ENCODE measurements at regions not wholly inside any gene's neighbourhood (a gene's known extent, or its start where the extent isn't known, plus 50 kb on each side); places are given as distances from the start of the nearest gene placed in this dataset.

DNA sequence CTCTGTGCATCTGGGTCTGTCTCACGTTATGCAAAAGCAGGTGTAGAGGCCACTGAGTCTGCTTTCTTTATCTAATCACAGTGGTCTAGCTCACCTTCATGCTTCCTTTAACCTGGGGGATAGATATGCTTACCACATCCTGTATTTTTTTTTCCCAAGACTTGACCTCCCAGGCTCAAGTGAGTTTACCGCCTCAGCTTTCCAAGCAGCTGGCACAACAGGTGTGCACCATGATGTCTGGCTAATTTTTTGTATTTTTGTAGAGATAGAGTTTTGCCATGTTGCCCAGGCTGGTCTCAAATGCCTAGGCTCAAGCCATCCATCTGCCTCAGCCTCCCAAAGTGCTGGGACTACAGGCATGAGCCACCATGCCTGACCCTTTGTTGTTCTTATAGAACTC is 236.0 kb downstream of the ATP23 start:
- no peak for DNase-seq
- no peaks in the 10 kb centered on the region for H3K27me3 ChIP-seq (replicated peaks; ENCODE audit: control insufficient read depth, insufficient read depth, low read length)
- Mint-ChIP-seq H3K4me3 (ENCODE audit: unreplicated experiment) (no peak overlapping the region), H3K27ac (ENCODE audit: unreplicated experiment) (no peak overlapping the region), H3K4me1 (ENCODE audit: low read depth, unreplicated experiment) (no peaks in the 10 kb centered on the region), H3K9me3 (ENCODE audit: unreplicated experiment) (no peaks in the 10 kb centered on the region), H3K27me3 (ENCODE audit: insufficient read depth, unreplicated experiment) (no peaks in the 10 kb centered on the region), H3K36me3 (ENCODE audit: insufficient read depth, unreplicated experiment) (no peaks in the 10 kb centered on the region)
- no TSS peak for BruUV-seq (replicated peaks)
- H3K36me3 ChIP-seq (ENCODE audit: control insufficient read depth, insufficient read depth, low read length) = no peaks in the 10 kb centered on the region
- no peak for TF ChIP-seq CTCF (IDR thresholded peaks at IDR 0.05; ENCODE audit: insufficient read depth in 1 of 2, low read depth in 1 of 2, low read length in 1 of 2, severe bottlenecking in 1 of 2, unreplicated experiment in 1 of 2)
- no peaks in the 10 kb centered on the region for H3K9me3 ChIP-seq
- no peak overlapping the region for H3K4me3 ChIP-seq (ENCODE audit: low read depth, low read length)
- intact Hi-C loops (cut with micrococcal nuclease; ENCODE audit: unreplicated experiment) = loop anchor here (2.0 to 10.0 kb wide), 2 partner anchors 193 to 973 kb away; no protein-coding TSS in a partner anchor
- POLR2A ChIA-PET = no interaction called here
- CTCF ChIA-PET = no interaction called here
- H3K4me1 ChIP-seq = no peaks in the 10 kb centered on the region

DNA sequence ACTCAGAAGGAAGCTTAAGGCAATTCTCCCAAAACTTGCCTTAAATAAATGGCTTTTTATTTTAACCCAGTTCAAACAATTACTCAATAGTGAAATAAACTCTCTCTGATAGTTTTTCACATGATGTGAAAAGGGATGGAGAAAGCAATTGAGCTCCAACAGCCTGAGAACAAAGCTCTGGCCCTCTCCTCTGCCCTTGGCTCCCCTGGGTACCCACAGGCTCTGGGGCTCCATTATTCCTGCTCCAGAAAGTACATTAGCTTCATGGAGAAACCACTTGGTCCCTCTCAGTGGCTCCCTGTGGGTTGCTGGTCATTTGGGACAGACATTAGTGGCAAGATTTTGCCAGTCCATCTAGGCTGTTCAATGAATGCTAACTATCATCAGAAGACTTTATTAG is 242.8 kb downstream of the ATP23 start:
- BruUV-seq (replicated peaks) = no TSS peak

GRCh38 chr12:58186401-58186800 is 245.0 kb downstream of the ATP23 start:
- Histone ChIP-seq H3K36me3 (ENCODE audit: control insufficient read depth, insufficient read depth, low read length) (no peaks in the 10 kb centered on the region), H3K4me1 (no peaks in the 10 kb centered on the region), H3K4me3 (ENCODE audit: low read depth, low read length) (no peak overlapping the region), H3K27me3 (replicated peaks; ENCODE audit: control insufficient read depth, insufficient read depth, low read length) (no peaks in the 10 kb centered on the region), H3K9me3 (no peaks in the 10 kb centered on the region)
- ChIA-PET CTCF (no interaction called here), POLR2A (no interaction called here)
- Mint-ChIP-seq H3K27me3 (ENCODE audit: insufficient read depth, unreplicated experiment) (no peaks in the 10 kb centered on the region), H3K9me3 (ENCODE audit: unreplicated experiment) (peaks cover under 1% of the 10 kb centered on the region), H3K4me1 (ENCODE audit: low read depth, unreplicated experiment) (no peaks in the 10 kb centered on the region), H3K27ac (ENCODE audit: unreplicated experiment) (no peak overlapping the region), H3K36me3 (ENCODE audit: insufficient read depth, unreplicated experiment) (no peaks in the 10 kb centered on the region), H3K4me3 (ENCODE audit: unreplicated experiment) (no peak overlapping the region)
- DNase-seq = no peak
- TF ChIP-seq CTCF (IDR thresholded peaks at IDR 0.05; ENCODE audit: insufficient read depth in 1 of 2, low read depth in 1 of 2, low read length in 1 of 2, severe bottlenecking in 1 of 2, unreplicated experiment in 1 of 2) = no peak
- intact Hi-C loops (cut with micrococcal nuclease; ENCODE audit: unreplicated experiment) = no loop called here
- BruUV-seq (replicated peaks) = no TSS peak

More for the DNA sequence above, 242.8 kb downstream of the ATP23 start:
- H3K9me3 ChIP-seq = no peaks in the 10 kb centered on the region
- H3K4me1 ChIP-seq = no peaks in the 10 kb centered on the region
- no peaks in the 10 kb centered on the region for H3K27me3 ChIP-seq (replicated peaks; ENCODE audit: control insufficient read depth, insufficient read depth, low read length)
- no peak overlapping the region for H3K4me3 Mint-ChIP-seq (ENCODE audit: unreplicated experiment)
- no peaks in the 10 kb centered on the region for H3K4me1 Mint-ChIP-seq (ENCODE audit: low read depth, unreplicated experiment)
- H3K27ac Mint-ChIP-seq (ENCODE audit: unreplicated experiment) = no peak overlapping the region
- DNase-seq = no peak
- no peak for TF ChIP-seq CTCF (IDR thresholded peaks at IDR 0.05; ENCODE audit: insufficient read depth in 1 of 2, low read depth in 1 of 2, low read length in 1 of 2, severe bottlenecking in 1 of 2, unreplicated experiment in 1 of 2)
- intact Hi-C loops (cut with micrococcal nuclease; ENCODE audit: unreplicated experiment) = no loop called here
- CTCF ChIA-PET = no interaction called here
- POLR2A ChIA-PET = no interaction called here
- H3K36me3 ChIP-seq (ENCODE audit: control insufficient read depth, insufficient read depth, low read length) = no peaks in the 10 kb centered on the region
- H3K4me3 ChIP-seq (ENCODE audit: low read depth, low read length) = no peak overlapping the region
- no peaks in the 10 kb centered on the region for H3K9me3 Mint-ChIP-seq (ENCODE audit: unreplicated experiment)
- no peaks in the 10 kb centered on the region for H3K27me3 Mint-ChIP-seq (ENCODE audit: insufficient read depth, unreplicated experiment)
- no peaks in the 10 kb centered on the region for H3K36me3 Mint-ChIP-seq (ENCODE audit: insufficient read depth, unreplicated experiment)
